NB4 (cell line): ENCODE measurements at regions not wholly inside any gene's neighbourhood (a gene's known extent, or its start where the extent isn't known, plus 50 kb on each side); places are given as distances from the start of the nearest gene placed in this dataset.

Experiments
- DNase-seq: peaks from one replicate; pipeline ENCODE4 v3.0.0; 2010; ENCODE audit warnings: low read depth
- H3K4me3 ChIP-seq: one replicate; pipeline ENCODE4 v1.5.1; 2011; ENCODE audit warnings: mild to moderate bottlenecking, low read depth, low read length, moderate library complexity
- MYC ChIP-seq: IDR thresholded peaks from 2 replicates; pipeline ENCODE4 v1.6.1; 2011; ENCODE audit warnings: low read depth, low read length
- POLR2A ChIP-seq: IDR thresholded peaks from 2 replicates; pipeline ENCODE4 v1.6.1; 2011; ENCODE audit warnings: mild to moderate bottlenecking; ENCODE audit not compliant: insufficient read length; ENCODE audit errors: extremely low read depth
- TF ChIP-seq, protein P1 (sequence below): IDR thresholded peaks from 2 replicates; pipeline ENCODE4 v1.6.1; 2011; ENCODE audit warnings: low read depth, low read length
- TF ChIP-seq, protein P2 (sequence below): IDR thresholded peaks from one replicate; pipeline ENCODE4 v1.5.1; 2012; ENCODE audit warnings: low read depth, low read length

DNA sequence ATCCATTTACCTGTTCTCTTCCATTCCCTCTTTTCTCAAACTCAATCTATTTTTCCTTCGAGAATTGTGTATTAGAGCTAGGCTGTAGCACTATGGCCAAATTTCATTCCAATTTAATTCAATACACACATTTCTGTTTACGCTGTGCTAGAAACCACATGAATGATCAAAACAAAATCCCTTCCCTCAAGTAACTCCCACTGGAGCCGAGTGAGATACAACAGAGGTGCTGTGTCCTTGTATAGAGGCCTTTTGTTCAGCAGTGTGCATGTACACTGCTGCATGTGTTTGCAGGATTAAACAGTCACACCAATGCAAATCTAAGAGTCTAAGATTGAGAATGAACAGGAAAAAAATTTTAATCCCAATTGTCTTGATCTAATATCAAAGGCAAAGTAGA is 734.2 kb downstream of the RAPGEF2 start:
- DNase-seq: no peak
- TF ChIP-seq MYC (no peak), POLR2A (no peak)
- TF ChIP-seq, protein P1, sequence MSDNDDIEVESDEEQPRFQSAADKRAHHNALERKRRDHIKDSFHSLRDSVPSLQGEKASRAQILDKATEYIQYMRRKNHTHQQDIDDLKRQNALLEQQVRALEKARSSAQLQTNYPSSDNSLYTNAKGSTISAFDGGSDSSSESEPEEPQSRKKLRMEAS: no peak
- TF ChIP-seq, protein P2, sequence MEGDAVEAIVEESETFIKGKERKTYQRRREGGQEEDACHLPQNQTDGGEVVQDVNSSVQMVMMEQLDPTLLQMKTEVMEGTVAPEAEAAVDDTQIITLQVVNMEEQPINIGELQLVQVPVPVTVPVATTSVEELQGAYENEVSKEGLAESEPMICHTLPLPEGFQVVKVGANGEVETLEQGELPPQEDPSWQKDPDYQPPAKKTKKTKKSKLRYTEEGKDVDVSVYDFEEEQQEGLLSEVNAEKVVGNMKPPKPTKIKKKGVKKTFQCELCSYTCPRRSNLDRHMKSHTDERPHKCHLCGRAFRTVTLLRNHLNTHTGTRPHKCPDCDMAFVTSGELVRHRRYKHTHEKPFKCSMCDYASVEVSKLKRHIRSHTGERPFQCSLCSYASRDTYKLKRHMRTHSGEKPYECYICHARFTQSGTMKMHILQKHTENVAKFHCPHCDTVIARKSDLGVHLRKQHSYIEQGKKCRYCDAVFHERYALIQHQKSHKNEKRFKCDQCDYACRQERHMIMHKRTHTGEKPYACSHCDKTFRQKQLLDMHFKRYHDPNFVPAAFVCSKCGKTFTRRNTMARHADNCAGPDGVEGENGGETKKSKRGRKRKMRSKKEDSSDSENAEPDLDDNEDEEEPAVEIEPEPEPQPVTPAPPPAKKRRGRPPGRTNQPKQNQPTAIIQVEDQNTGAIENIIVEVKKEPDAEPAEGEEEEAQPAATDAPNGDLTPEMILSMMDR: no peak
- no peak overlapping the region for H3K4me3 ChIP-seq

DNA sequence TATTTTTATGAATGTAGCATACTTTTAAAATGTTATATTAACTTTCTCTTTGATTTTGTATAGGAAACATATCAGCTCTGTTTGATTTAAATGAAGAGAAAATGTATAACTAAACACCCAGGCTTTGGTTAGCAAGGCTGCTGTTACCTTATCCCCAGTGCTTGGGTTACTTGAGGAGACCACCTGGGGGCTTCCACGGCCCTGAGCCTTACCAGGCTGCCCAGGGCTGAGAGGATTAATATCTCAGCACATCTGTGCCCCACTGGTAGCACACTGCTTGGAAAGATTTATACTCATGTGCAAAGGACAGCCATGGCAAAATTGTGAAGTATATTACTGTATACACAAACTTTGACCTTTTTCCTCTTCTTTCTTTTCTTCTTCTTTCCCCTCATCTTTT is 752.9 kb downstream of the RAPGEF2 start:
- no peak overlapping the region for H3K4me3 ChIP-seq
- no peak for DNase-seq
- TF ChIP-seq MYC (no peak), POLR2A (no peak)
- TF ChIP-seq, protein P1: no peak
- TF ChIP-seq, protein P2: no peak

DNA sequence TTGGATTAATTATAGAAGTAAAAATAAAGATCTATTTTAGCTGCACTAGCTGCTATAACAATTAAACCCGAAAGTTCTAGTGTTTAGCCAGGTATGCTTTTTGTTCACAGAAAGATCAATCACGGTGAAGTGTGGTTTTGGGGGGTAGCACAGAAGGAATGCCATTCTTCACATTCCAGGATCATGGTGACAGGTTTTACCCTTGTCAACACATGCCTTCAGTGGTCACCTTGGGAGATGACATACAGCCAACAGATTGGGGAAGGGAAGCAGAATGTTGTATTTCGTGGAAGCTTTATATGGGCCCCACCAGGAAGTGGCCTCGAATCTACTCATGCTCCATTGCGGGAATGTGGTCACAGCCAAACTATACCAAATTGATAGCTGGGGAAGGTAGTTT is 753.6 kb downstream of the RAPGEF2 start:
- no peak for DNase-seq

DNA sequence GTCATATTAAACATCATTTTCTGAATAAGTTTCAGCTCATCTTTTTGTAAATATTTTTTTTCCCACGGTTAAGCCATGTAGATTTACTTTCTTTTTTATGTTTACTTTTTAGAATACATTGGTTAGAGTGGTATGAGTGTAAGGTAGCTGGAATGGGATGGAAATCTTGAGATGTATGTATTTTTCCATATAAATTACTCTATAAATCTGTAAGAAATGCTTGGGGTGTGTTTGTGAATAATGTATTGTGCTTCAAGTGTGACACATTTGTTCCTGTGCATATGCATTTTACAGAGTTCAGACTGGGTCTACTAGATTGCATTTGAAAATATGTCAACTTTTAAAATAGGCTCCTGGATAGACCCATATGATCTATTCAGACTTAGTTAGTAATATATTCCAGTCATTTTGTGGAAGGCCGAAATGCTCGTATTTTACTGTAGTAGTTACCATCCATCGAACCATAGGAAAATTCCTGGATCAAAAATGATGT is 756.8 kb downstream of the RAPGEF2 start:
- no peak for DNase-seq
- TF ChIP-seq POLR2A: no peak
- TF ChIP-seq, protein P1: no peak
- TF ChIP-seq MYC: no peak
- TF ChIP-seq, protein P2: no peak
- no peak overlapping the region for H3K4me3 ChIP-seq

More for the DNA sequence above, 753.6 kb downstream of the RAPGEF2 start:
- TF ChIP-seq, protein P1: no peak
- no peak overlapping the region for H3K4me3 ChIP-seq

DNA sequence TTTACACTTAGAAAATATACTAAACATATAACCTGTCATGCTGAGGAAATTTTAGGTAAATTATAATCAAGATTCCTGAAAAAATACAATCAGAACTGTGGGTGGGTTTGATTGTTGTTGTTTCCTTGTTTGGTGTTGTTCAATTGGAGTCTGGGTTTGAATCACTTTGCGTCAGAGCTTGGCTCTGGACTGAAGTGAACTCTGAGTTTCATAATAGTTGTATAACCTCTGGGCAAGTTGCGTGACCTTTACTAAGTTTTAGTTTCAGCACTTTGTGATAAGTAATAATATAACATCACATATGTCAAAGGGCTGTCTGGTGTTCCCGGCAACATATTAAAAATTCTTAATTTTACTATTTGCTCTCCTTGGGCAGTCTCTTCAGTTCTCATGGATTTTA is 758.1 kb downstream of the RAPGEF2 start:
- TF ChIP-seq MYC: no peak
- TF ChIP-seq, protein P1: no peak
- TF ChIP-seq, protein P2: no peak
- TF ChIP-seq POLR2A: no peak
- H3K4me3 ChIP-seq: no peak overlapping the region
- no peak for DNase-seq

DNA sequence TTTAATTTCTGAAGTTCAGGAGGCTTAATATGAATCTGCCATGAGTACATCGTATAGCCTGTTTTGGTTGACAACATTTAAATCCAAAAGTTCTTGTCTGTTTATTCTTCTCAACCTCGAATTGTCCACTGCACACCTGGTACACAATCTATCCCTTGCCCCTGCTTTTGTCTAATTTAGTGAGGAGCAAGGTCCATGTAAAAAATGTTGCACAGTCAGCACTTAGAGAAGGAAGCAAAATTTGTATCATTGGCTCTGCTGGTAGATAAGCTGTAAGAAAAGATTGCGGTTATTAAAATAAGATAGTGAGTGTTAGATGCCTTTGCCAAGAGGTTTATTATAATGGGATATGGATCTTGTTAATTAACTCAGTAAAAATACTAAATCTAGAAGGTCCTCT is 761.5 kb downstream of the RAPGEF2 start:
- no peak for DNase-seq
- TF ChIP-seq, protein P1: no peak
- TF ChIP-seq MYC (no peak), POLR2A (no peak)
- TF ChIP-seq, protein P2: no peak
- no peak overlapping the region for H3K4me3 ChIP-seq
